ENCODE measurements at regions not wholly inside any gene's neighbourhood (a gene's known extent, or its start where the extent isn't known, plus 50 kb on each side); places are given as distances from the start of the nearest gene placed in this dataset.

DNA sequence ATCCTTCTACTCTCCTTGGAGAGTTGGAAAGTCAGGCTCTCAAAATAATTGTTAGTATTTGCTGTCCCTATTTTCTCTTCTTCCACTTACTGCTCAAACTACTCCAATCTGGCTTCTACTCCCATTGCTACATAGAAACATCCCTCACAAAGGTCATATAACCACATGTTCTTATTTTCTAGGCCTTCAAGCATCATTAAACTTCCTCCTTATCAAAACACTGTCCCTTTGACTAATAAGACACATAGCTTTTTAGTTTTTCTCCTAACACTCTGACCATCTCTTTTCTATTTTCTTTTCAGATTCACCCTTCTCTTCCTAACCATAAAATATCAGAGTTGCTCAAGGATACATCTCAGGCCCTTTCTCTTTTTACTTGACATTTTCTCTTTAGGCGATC lies 148.3 kb downstream of the MBD2 start:
- TF ChIP-seq, protein P1, sequence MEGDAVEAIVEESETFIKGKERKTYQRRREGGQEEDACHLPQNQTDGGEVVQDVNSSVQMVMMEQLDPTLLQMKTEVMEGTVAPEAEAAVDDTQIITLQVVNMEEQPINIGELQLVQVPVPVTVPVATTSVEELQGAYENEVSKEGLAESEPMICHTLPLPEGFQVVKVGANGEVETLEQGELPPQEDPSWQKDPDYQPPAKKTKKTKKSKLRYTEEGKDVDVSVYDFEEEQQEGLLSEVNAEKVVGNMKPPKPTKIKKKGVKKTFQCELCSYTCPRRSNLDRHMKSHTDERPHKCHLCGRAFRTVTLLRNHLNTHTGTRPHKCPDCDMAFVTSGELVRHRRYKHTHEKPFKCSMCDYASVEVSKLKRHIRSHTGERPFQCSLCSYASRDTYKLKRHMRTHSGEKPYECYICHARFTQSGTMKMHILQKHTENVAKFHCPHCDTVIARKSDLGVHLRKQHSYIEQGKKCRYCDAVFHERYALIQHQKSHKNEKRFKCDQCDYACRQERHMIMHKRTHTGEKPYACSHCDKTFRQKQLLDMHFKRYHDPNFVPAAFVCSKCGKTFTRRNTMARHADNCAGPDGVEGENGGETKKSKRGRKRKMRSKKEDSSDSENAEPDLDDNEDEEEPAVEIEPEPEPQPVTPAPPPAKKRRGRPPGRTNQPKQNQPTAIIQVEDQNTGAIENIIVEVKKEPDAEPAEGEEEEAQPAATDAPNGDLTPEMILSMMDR (IDR thresholded peaks at IDR 0.05), result no peak
- no peak for TF ChIP-seq POLR2A (IDR thresholded peaks at IDR 0.05)

Data from lower leg skin (tissue), 3 donors.